IMR-90 (cell line): ENCODE measurements at regions not wholly inside any gene's neighbourhood (a gene's known extent, or its start where the extent isn't known, plus 50 kb on each side); places are given as distances from the start of the nearest gene placed in this dataset.

ENCODE experiments used
- ATAC-seq: fragments of 200-7000 bp; cut with Tn5 transposase; 2 replicates; pipeline ENCODE4 v1.9.1; 2020; ENCODE audit warnings: low read depth, mild to moderate bottlenecking, moderate library complexity
- BruUV-seq: library from RNA; stranded (reverse); fragments of 400-500 nt; replicated peaks from 2 replicates; lab custom pipeline; 2021; lab: Mats Ljungman, UMichigan
- CTCF ChIA-PET: fragments of 300-600 bp; formaldehyde crosslinking; extraction: SDS; loops from one replicate; lab custom pipeline; 2021; ENCODE audit warnings: antibody characterized with exemption; lab: Yijun Ruan, JAX
- POLR2A ChIA-PET: fragments of 300-600 bp; sonication (Branson Sonifier 250); formaldehyde crosslinking; loops from one replicate; lab custom pipeline; 2022; ENCODE audit warnings: antibody characterized with exemption; ENCODE audit not compliant: unreplicated experiment; lab: Charles Lee
- DNase-seq: peaks from one replicate; pipeline ENCODE4 v3.0.0; 2013
- H2AFZ ChIP-seq: replicated peaks from 2 replicates; pipeline ENCODE3; 2013; ENCODE audit warnings: low read length, mild to moderate bottlenecking; ENCODE audit not compliant: poor library complexity
- H2AK5ac ChIP-seq: 2 replicates; pipeline ENCODE4 v1.6.1; 2013; ENCODE audit warnings: low read depth, low read length, inconsistent platforms
- H2AK9ac ChIP-seq: replicated peaks from 2 replicates; pipeline ENCODE3; 2013; ENCODE audit warnings: mild to moderate bottlenecking, low read depth, low read length, moderate library complexity; ENCODE audit not compliant: poor library complexity
- H2BK120ac ChIP-seq: 2 replicates; pipeline ENCODE4 v1.6.1; 2013; ENCODE audit warnings: low read depth, low read length, inconsistent platforms
- H2BK15ac ChIP-seq: 3 replicates; pipeline ENCODE4 v1.6.1; 2013; ENCODE audit warnings: low read depth, low read length, inconsistent platforms
- H2BK20ac ChIP-seq: 2 replicates; pipeline ENCODE4 v1.6.1; 2013; ENCODE audit warnings: low read depth, mild to moderate bottlenecking, inconsistent platforms, low read length, moderate library complexity
- H2BK5ac ChIP-seq: 2 replicates; pipeline ENCODE4 v1.6.1; 2013; ENCODE audit warnings: mild to moderate bottlenecking, low read depth, low read length, inconsistent platforms; ENCODE audit not compliant: poor library complexity, severe bottlenecking
- H3K14ac ChIP-seq: replicated peaks from 2 replicates; pipeline ENCODE4 v1.6.1; 2013; ENCODE audit warnings: low read depth, low read length, inconsistent platforms
- H3K18ac ChIP-seq: 2 replicates; pipeline ENCODE4 v1.6.1; 2013; ENCODE audit warnings: low read depth, low read length, control low read depth
- H3K23ac ChIP-seq: 2 replicates; pipeline ENCODE4 v1.6.1; 2013; ENCODE audit warnings: low read depth, low read length, inconsistent platforms
- H3K27ac ChIP-seq: 2 replicates; pipeline ENCODE4 v1.5.1; 2013; ENCODE audit warnings: mild to moderate bottlenecking, control low read depth, low read length; ENCODE audit not compliant: insufficient read depth
- H3K27me3 ChIP-seq: 2 replicates; pipeline ENCODE4 v1.6.1; 2013; ENCODE audit warnings: low read length; ENCODE audit not compliant: control insufficient read depth, insufficient read depth
- H3K36me3 ChIP-seq: 2 replicates; pipeline ENCODE4 v1.6.1; 2013; ENCODE audit warnings: low read length, mixed read lengths; ENCODE audit not compliant: control insufficient read depth, insufficient read depth
- H3K4ac ChIP-seq: 2 replicates; pipeline ENCODE4 v1.6.1; 2013; ENCODE audit warnings: low read depth, low read length, inconsistent platforms
- H3K4me1 ChIP-seq: 2 replicates; pipeline ENCODE4 v1.6.1; 2013; ENCODE audit warnings: low read length, mixed read lengths; ENCODE audit not compliant: control insufficient read depth, insufficient read depth
- H3K4me2 ChIP-seq: 2 replicates; pipeline ENCODE4 v1.6.1; 2013; ENCODE audit warnings: low read depth, mild to moderate bottlenecking, control low read depth, low read length, moderate library complexity
- H3K4me3 ChIP-seq: 2 replicates; pipeline ENCODE4 v1.5.1; 2013; ENCODE audit warnings: low read depth, mild to moderate bottlenecking, control low read depth, low read length, moderate library complexity; ENCODE audit not compliant: insufficient read depth
- H3K56ac ChIP-seq: 2 replicates; pipeline ENCODE4 v1.6.1; 2013; ENCODE audit warnings: low read length, inconsistent platforms; ENCODE audit not compliant: insufficient read depth; ENCODE audit errors: extremely low read depth
- H3K79me1 ChIP-seq, 2 experiments: 2 replicates each; pipeline ENCODE4 v1.6.1; 2013; ENCODE audit warnings: low read length in 2 of 2, inconsistent platforms in 1 of 2, low read depth in 1 of 2
- H3K9ac ChIP-seq: 2 replicates; pipeline ENCODE4 v1.6.1; 2013; ENCODE audit warnings: low read depth, low read length, control low read depth
- H3K9me1 ChIP-seq: 2 replicates; pipeline ENCODE4 v1.6.1; 2013; ENCODE audit warnings: low read length, inconsistent platforms; ENCODE audit not compliant: insufficient read depth
- H3K9me3 ChIP-seq: 2 replicates; pipeline ENCODE4 v1.6.1; 2013; ENCODE audit warnings: low read length; ENCODE audit not compliant: control insufficient read depth, insufficient read depth
- H4K20me1 ChIP-seq: 2 replicates; pipeline ENCODE4 v1.6.1; 2013; ENCODE audit warnings: low read length, inconsistent platforms; ENCODE audit not compliant: insufficient read depth
- H4K5ac ChIP-seq: 2 replicates; pipeline ENCODE4 v1.6.1; 2013; ENCODE audit warnings: mild to moderate bottlenecking, low read depth, low read length, control low read depth
- H4K8ac ChIP-seq, 2 experiments: 2 replicates each; pipeline ENCODE4 v1.6.1; 2013; ENCODE audit warnings: low read depth in 2 of 2, low read length in 2 of 2, control low read depth in 1 of 2, inconsistent platforms in 1 of 2
- H4K91ac ChIP-seq: 2 replicates; pipeline ENCODE4 v1.6.1; 2013; ENCODE audit warnings: low read depth, low read length, inconsistent platforms; ENCODE audit not compliant: insufficient read depth
- BHLHE40 ChIP-seq: fragments of 150-350 bp; IDR thresholded peaks from 2 replicates; pipeline ENCODE4 v1.6.1; 2016; ENCODE audit warnings: mild to moderate bottlenecking, low read depth, low read length
- CTCF ChIP-seq: conservative IDR thresholded peaks from 2 replicates; pipeline ENCODE4 v1.5.1; 2012; ENCODE audit warnings: mild to moderate bottlenecking, low read depth, low read length, improper control_type of control experiment
- ELK1 ChIP-seq: fragments of 150-350 bp; IDR thresholded peaks from 2 replicates; pipeline ENCODE4 v1.6.1; 2016; ENCODE audit warnings: low read depth, mild to moderate bottlenecking, low read length, moderate library complexity, borderline replicate concordance
- FOS ChIP-seq: fragments of 150-350 bp; IDR thresholded peaks from 2 replicates; pipeline ENCODE4 v1.6.1; 2016; ENCODE audit warnings: low read depth, low read length
- MAFK ChIP-seq: IDR thresholded peaks from 2 replicates; pipeline ENCODE4 v1.6.1; 2012; ENCODE audit warnings: low read depth, low read length, improper control_type of control experiment
- MXI1 ChIP-seq: IDR thresholded peaks from 2 replicates; pipeline ENCODE4 v1.6.1; 2012; ENCODE audit warnings: low read depth, mild to moderate bottlenecking, low read length, moderate library complexity, borderline replicate concordance
- RCOR1 ChIP-seq: IDR thresholded peaks from 2 replicates; pipeline ENCODE4 v1.6.1; 2012; ENCODE audit warnings: mild to moderate bottlenecking, low read length, improper control_type of control experiment; ENCODE audit not compliant: insufficient replicate concordance
- SMC3 ChIP-seq: fragments of 150-350 bp; IDR thresholded peaks from 2 replicates; pipeline ENCODE4 v1.6.1; 2016; ENCODE audit warnings: low read depth, mild to moderate bottlenecking, antibody characterized with exemption, low read length, moderate library complexity
- USF2 ChIP-seq: fragments of 150-350 bp; IDR thresholded peaks from 2 replicates; pipeline ENCODE4 v1.6.1; 2017; ENCODE audit warnings: mild to moderate bottlenecking, antibody characterized with exemption, low read length, low read depth
- WGBS, 2 experiments: methylation state at CpG; one replicate each; pipeline versions ENCODE4 v1.1.5 to v1.1.7; 2013; ENCODE audit warnings: missing lambda C conversion rate in 2 of 2; ENCODE audit not compliant: insufficient read length in 1 of 2; ENCODE audit errors: extremely low coverage in 2 of 2; 5-methylcytosine and 5-hydroxymethylcytosine counted together
- dilution Hi-C: fragments of 300-500 bp; cut with HindIII; formaldehyde crosslinking; loops from one replicate; pipeline ENCODE4 v1.14.3; 2018; ENCODE audit warnings: low sequenced_read_pairs; ENCODE audit not compliant: unreplicated experiment
- in situ Hi-C: fragments of 300-500 bp; cut with MboI; formaldehyde crosslinking; loops from 3 replicates; pipeline ENCODE4 v1.14.3; 2019; ENCODE audit warnings: low sequenced_read_pairs, inconsistent platforms, mixed read lengths
- intact Hi-C: fragments of 100-400 bp; cut with micrococcal nuclease; formaldehyde crosslinking; loops from 2 replicates; pipeline ENCODE4 v1.10.0; 2022

GRCh38 chr5:3143382-3143781 is 391.9 kb upstream of the IRX2 start:
- Histone ChIP-seq H3K27me3 (no peaks in the 10 kb centered on the region), H4K5ac (no peak overlapping the region), H3K4me1 (no peaks in the 10 kb centered on the region), H3K9me3 (peaks cover 26% of the 10 kb centered on the region), H3K14ac (no peak overlapping the region), H4K8ac (no peak overlapping the region), H3K27ac (no peak overlapping the region), H2AK9ac (no peak overlapping the region), H3K36me3 (no peaks in the 10 kb centered on the region), H3K4ac (no peak overlapping the region), H3K56ac (no peak overlapping the region), H2BK15ac (no peak overlapping the region), H2AFZ (no peak overlapping the region), H4K20me1 (no peaks in the 10 kb centered on the region), H3K9me1 (no peaks in the 10 kb centered on the region), H2BK5ac (no peak overlapping the region), H3K9ac (no peak overlapping the region), H2BK20ac (no peak overlapping the region), H4K91ac (no peak overlapping the region), H3K18ac (no peak overlapping the region), H3K4me3 (no peak overlapping the region), H3K23ac (no peak overlapping the region), H3K4me2 (no peak overlapping the region), H3K79me1 (no peaks in the 10 kb centered on the region), H2BK120ac (no peak overlapping the region), H2AK5ac (no peak overlapping the region)
- intact Hi-C loops (no loop called here), in situ Hi-C loops (no loop called here), dilution Hi-C loops (no loop called here)
- no peak for TF ChIP-seq FOS
- TF ChIP-seq SMC3, result no peak
- no peak for TF ChIP-seq ELK1
- no peak for TF ChIP-seq CTCF
- no peak for TF ChIP-seq RCOR1
- TF ChIP-seq USF2, result no peak
- no peak for TF ChIP-seq MAFK
- no peak for TF ChIP-seq MXI1
- no peak for TF ChIP-seq BHLHE40
- BruUV-seq, result no TSS peak
- DNase-seq (no peak), ATAC-seq (no peak)
- CTCF ChIA-PET, result no interaction called here
- WGBS, 2 experiments, result 100% methylated on average over 1 of the region's 12 CpGs; no CpG with 5 or more reads in 1 of the 2 experiments
- POLR2A ChIA-PET, result no interaction called here
